ENCODE measurements at regions not wholly inside any gene's neighbourhood (a gene's known extent, or its start where the extent isn't known, plus 50 kb on each side); places are given as distances from the start of the nearest gene placed in this dataset.
A peak's percentile ranks its signal among the peaks of the same experiment; 100 is the strongest.
"Not testable (repeated sequence)": the region's sequence is repeated elsewhere in the genome, so short reads cannot be mapped to it uniquely, and the experiment has no call there.

GRCh38 chr3:147507638-147508286 is 98.6 kb downstream of the ZIC1 start:
- DNase-seq (ENCODE audit: low read depth) = peak; percentile 14
- TF ChIP-seq CTCF (IDR thresholded peaks at IDR 0.05; ENCODE audit: insufficient read depth, low read length) = no peak
- no peak overlapping the region for H3K4me3 ChIP-seq (ENCODE audit: low read depth, low read length)

- no peak for TF ChIP-seq CTCF (IDR thresholded peaks at IDR 0.05; ENCODE audit: insufficient read depth, low read length)
- DNase-seq (ENCODE audit: low read depth) = peak; percentile 0
- H3K4me3 ChIP-seq (ENCODE audit: low read depth, low read length) = no peak overlapping the region
These were observed 100.3 kb downstream of the ZIC1 start for GRCh38 chr3:147509448-147509847.

GRCh38 chr3:147513785-147514184 is 104.6 kb downstream of the ZIC1 start:
- no peak overlapping the region for H3K4me3 ChIP-seq (ENCODE audit: low read depth, low read length)
- TF ChIP-seq CTCF (IDR thresholded peaks at IDR 0.05; ENCODE audit: insufficient read depth, low read length) = no peak
- no peak for DNase-seq (ENCODE audit: low read depth)

- no peak for TF ChIP-seq CTCF (IDR thresholded peaks at IDR 0.05; ENCODE audit: insufficient read depth, low read length)
- no peak overlapping the region for H3K4me3 ChIP-seq (ENCODE audit: low read depth, low read length)
- no peak for DNase-seq (ENCODE audit: low read depth)
These were observed 105.4 kb downstream of the ZIC1 start for GRCh38 chr3:147514366-147515160.

GRCh38 chr3:147518465-147518864 is 109.3 kb downstream of the ZIC1 start:
- no peak for TF ChIP-seq CTCF (IDR thresholded peaks at IDR 0.05; ENCODE audit: insufficient read depth, low read length)
- no peak for DNase-seq (ENCODE audit: low read depth)
- H3K4me3 ChIP-seq (ENCODE audit: low read depth, low read length) = no peak overlapping the region

- no peak overlapping the region for H3K4me3 ChIP-seq (ENCODE audit: low read depth, low read length)
- no peak for TF ChIP-seq CTCF (IDR thresholded peaks at IDR 0.05; ENCODE audit: insufficient read depth, low read length)
- peak; percentile 63 for DNase-seq (ENCODE audit: low read depth)
These were observed 112.5 kb downstream of the ZIC1 start for GRCh38 chr3:147521646-147522045.

GRCh38 chr3:147522780-147523179 is 113.6 kb downstream of the ZIC1 start:
- H3K4me3 ChIP-seq (ENCODE audit: low read depth, low read length) = not testable (repeated sequence)

More at GRCh38 chr3:147522780-147523179, 113.6 kb downstream of the ZIC1 start:
- not testable (repeated sequence) for DNase-seq (ENCODE audit: low read depth)

All from fibroblast of the aortic adventitia (primary cell).